ENCODE measurements at regions not wholly inside any gene's neighbourhood (a gene's known extent, or its start where the extent isn't known, plus 50 kb on each side); places are given as distances from the start of the nearest gene placed in this dataset.
"Not testable (repeated sequence)": the region's sequence is repeated elsewhere in the genome, so short reads cannot be mapped to it uniquely, and the experiment has no call there.

GRCh38 chr12:63002059-63002458, 67.1 kb upstream of the PPM1H start:
- CTCF ChIA-PET; H3K36me3 ChIP-seq (ENCODE audit: control insufficient read depth in 2 of 2, insufficient read depth in 2 of 2, low read length in 1 of 2); RAD21 ChIA-PET (ENCODE audit: unreplicated experiment); FAIRE-seq; H3K27me3 ChIP-seq (replicated peaks in 1 of 2; ENCODE audit: control insufficient read depth in 2 of 2, insufficient read depth in 2 of 2, low read length in 1 of 2); BruUV-seq (replicated peaks); DNase-seq (ENCODE audit: low read depth, low spot score); H3K27ac ChIP-seq (ENCODE audit: control insufficient read depth, insufficient read depth); H3K9me3 ChIP-seq (replicated peaks; ENCODE audit: control insufficient read depth, insufficient read depth, low read length); H3K4me2 ChIP-seq (ENCODE audit: control insufficient read depth, insufficient read depth); ATAC-seq; H2AFZ ChIP-seq (ENCODE audit: control insufficient read depth, low read depth, low read length); H4K20me1 ChIP-seq (ENCODE audit: control insufficient read depth, insufficient read depth); H3K79me2 ChIP-seq (ENCODE audit: control insufficient read depth, insufficient read depth, low read length); H3K4me1 ChIP-seq (ENCODE audit: control insufficient read depth, insufficient read depth, low read length); in situ Hi-C loops (cut with MboI); H3K4me3 ChIP-seq; intact Hi-C loops (cut with micrococcal nuclease; ENCODE audit: unreplicated experiment); H3K9ac ChIP-seq (ENCODE audit: control insufficient read depth, insufficient read depth, low read length): not testable (repeated sequence)
- 40% methylated on average over 2 of the region's 2 CpGs for whole genome bisulfite sequencing (ENCODE audit: insufficient coverage, insufficient replicate concordance, low lambda C conversion rate, missing lambda C conversion rate)
- POLR2A ChIA-PET, result interaction anchor here (0.5 kb wide), 1 partner anchor 67 kb away, joined by 3 read pairs; the partner anchor contains the start of gene PPM1H
- SMC1A ChIA-PET (ENCODE audit: uncharacterized antibody, unreplicated experiment), result interaction anchor here (1.4 kb wide), 1 partner anchor 11 kb away, joined by 3 read pairs; no protein-coding TSS in a partner anchor

GRCh38 chr12:62998454-62998853, 63.5 kb upstream of the PPM1H start:
- Histone ChIP-seq H3K9ac (ENCODE audit: control insufficient read depth, insufficient read depth, low read length) (no peak overlapping the region), H3K27me3 (replicated peaks in 1 of 2; ENCODE audit: control insufficient read depth in 2 of 2, insufficient read depth in 2 of 2, low read length in 1 of 2) (no peaks in the 10 kb centered on the region), H3K79me2 (ENCODE audit: control insufficient read depth, insufficient read depth, low read length) (no peaks in the 10 kb centered on the region), H3K9me3 (replicated peaks; ENCODE audit: control insufficient read depth, insufficient read depth, low read length) (no peaks in the 10 kb centered on the region), H3K4me1 (ENCODE audit: control insufficient read depth, insufficient read depth, low read length) (no peaks in the 10 kb centered on the region), H3K36me3 (ENCODE audit: control insufficient read depth in 2 of 2, insufficient read depth in 2 of 2, low read length in 1 of 2) (no peaks in the 10 kb centered on the region), H4K20me1 (ENCODE audit: control insufficient read depth, insufficient read depth) (no peaks in the 10 kb centered on the region), H2AFZ (ENCODE audit: control insufficient read depth, low read depth, low read length) (no peak overlapping the region), H3K4me2 (ENCODE audit: control insufficient read depth, insufficient read depth) (no peak overlapping the region), H3K4me3 (no peak overlapping the region), H3K27ac (ENCODE audit: control insufficient read depth, insufficient read depth) (no peak overlapping the region)
- TF ChIP-seq IKZF1 (conservative IDR thresholded peaks at IDR 0.05) (no peak), KDM1A (IDR thresholded peaks at IDR 0.05; ENCODE audit: borderline replicate concordance) (no peak), JUNB (IDR thresholded peaks at IDR 0.05) (no peak), PBX3 (IDR thresholded peaks at IDR 0.05; ENCODE audit: insufficient replicate concordance, low read depth, low read length) (no peak), NR2C2 (IDR thresholded peaks at IDR 0.05; ENCODE audit: borderline replicate concordance, control insufficient read depth, insufficient read length, low read depth) (no peak), SP1 (IDR thresholded peaks at IDR 0.05; ENCODE audit: low read depth, low read length) (no peak), PAX5 (IDR thresholded peaks at IDR 0.05; ENCODE audit: borderline replicate concordance, low read depth, low read length) (no peak), SMC3 (IDR thresholded peaks at IDR 0.05; ENCODE audit: borderline replicate concordance, low read length) (no peak), YBX1 (IDR thresholded peaks at IDR 0.05) (no peak), CHD4 (IDR thresholded peaks at IDR 0.05) (no peak), WRNIP1 (IDR thresholded peaks at IDR 0.05; ENCODE audit: borderline replicate concordance, low read depth, low read length) (no peak), ZNF217 (IDR thresholded peaks at IDR 0.05) (no peak), ZBTB40 (IDR thresholded peaks at IDR 0.05; ENCODE audit: borderline replicate concordance) (no peak), GABPA (IDR thresholded peaks at IDR 0.05; ENCODE audit: low read depth) (no peak), NFYB (IDR thresholded peaks at IDR 0.05; ENCODE audit: insufficient read depth, low read depth, low read length) (no peak)
- in situ Hi-C loops (cut with MboI) (no loop called here), intact Hi-C loops (cut with micrococcal nuclease; ENCODE audit: unreplicated experiment) (no loop called here)
- ATAC-seq (no peak), DNase-seq (ENCODE audit: low read depth, low spot score) (no peak), FAIRE-seq (no peak)
- ChIA-PET POLR2A (no interaction called here), SMC1A (ENCODE audit: uncharacterized antibody, unreplicated experiment) (interaction anchor here (0.6 kb wide), 1 partner anchor 25 kb away, joined by 3 read pairs; no protein-coding TSS in a partner anchor), RAD21 (ENCODE audit: unreplicated experiment) (no interaction called here), CTCF (no interaction called here)
- 40% methylated on average over 1 of the region's 1 CpG for WGBS (ENCODE audit: insufficient coverage, insufficient replicate concordance, low lambda C conversion rate, missing lambda C conversion rate)
- no TSS peak for BruUV-seq (replicated peaks)
